Peyer's patch (tissue), 4 donors: ENCODE measurements at regions not wholly inside any gene's neighbourhood (a gene's known extent, or its start where the extent isn't known, plus 50 kb on each side); places are given as distances from the start of the nearest gene placed in this dataset.

Source experiments
- POLR2A ChIP-seq, 2 donors: fragments of 450-650 bp; IDR thresholded peaks; one replicate each; pipeline ENCODE4 v1.5.1; 2017; ENCODE audit warnings: antibody characterized with exemption in 2 of 2, mild to moderate bottlenecking in 2 of 2, moderate library complexity in 2 of 2
- TF ChIP-seq, protein P1 (sequence below), 6 experiments: fragments of 450-650 bp in 4 of 6; fragments of 200-600 bp in 2 of 6; sonication (generic) in 1 of 6; IDR thresholded peaks; one replicate each; pipeline ENCODE4 v1.5.1; 2017 to 2019; ENCODE audit warnings: antibody characterized with exemption in 6 of 6, mild to moderate bottlenecking in 3 of 6, moderate library complexity in 1 of 6

DNA sequence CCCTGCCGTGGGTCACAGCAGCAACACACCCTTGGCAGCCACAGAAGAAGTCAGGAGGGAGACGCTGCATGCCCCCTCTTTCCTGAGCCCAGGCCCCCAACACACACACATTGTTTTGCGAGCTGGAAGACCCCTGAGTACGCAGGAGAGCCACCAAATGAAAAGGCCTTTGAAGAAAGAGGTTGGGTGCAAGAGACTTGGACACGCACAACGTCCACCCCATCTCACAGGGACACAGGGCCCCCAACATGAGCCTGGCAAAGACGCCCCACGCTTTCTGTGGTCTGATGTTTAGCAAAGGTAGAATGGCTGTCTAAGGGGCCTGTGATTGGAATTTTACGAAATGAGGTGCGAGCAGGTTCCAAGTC lies 185.0 kb downstream of the TTLL2 start:
- TF ChIP-seq, protein P1, sequence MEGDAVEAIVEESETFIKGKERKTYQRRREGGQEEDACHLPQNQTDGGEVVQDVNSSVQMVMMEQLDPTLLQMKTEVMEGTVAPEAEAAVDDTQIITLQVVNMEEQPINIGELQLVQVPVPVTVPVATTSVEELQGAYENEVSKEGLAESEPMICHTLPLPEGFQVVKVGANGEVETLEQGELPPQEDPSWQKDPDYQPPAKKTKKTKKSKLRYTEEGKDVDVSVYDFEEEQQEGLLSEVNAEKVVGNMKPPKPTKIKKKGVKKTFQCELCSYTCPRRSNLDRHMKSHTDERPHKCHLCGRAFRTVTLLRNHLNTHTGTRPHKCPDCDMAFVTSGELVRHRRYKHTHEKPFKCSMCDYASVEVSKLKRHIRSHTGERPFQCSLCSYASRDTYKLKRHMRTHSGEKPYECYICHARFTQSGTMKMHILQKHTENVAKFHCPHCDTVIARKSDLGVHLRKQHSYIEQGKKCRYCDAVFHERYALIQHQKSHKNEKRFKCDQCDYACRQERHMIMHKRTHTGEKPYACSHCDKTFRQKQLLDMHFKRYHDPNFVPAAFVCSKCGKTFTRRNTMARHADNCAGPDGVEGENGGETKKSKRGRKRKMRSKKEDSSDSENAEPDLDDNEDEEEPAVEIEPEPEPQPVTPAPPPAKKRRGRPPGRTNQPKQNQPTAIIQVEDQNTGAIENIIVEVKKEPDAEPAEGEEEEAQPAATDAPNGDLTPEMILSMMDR (IDR thresholded peaks at IDR 0.05): no peak
- no peak for TF ChIP-seq POLR2A (IDR thresholded peaks at IDR 0.05)
